GM23248 (cell line): ENCODE measurements at regions not wholly inside any gene's neighbourhood (a gene's known extent, or its start where the extent isn't known, plus 50 kb on each side); places are given as distances from the start of the nearest gene placed in this dataset.
A peak's percentile ranks its signal among the peaks of the same experiment; 100 is the strongest.

Experiments
- DNase-seq: peaks from one replicate; pipeline ENCODE4 v3.0.0-alpha.2; 2015
- H2AFZ ChIP-seq: fragments of 200-600 bp; sonication (generic); 2 replicates; pipeline ENCODE4 v1.6.1; 2016; ENCODE audit warnings: antibody characterized with exemption
- H3F3A ChIP-seq: fragments of 200-600 bp; sonication (generic); 2 replicates; pipeline ENCODE4 v1.6.1; 2016; ENCODE audit warnings: mild to moderate bottlenecking, antibody characterized with exemption, mixed run types; ENCODE audit not compliant: insufficient read depth
- H3K27ac ChIP-seq: fragments of 200-600 bp; sonication (generic); 2 replicates; pipeline ENCODE4 v1.5.1; 2016; ENCODE audit warnings: mild to moderate bottlenecking
- H3K27me3 ChIP-seq: fragments of 200-600 bp; sonication (generic); replicated peaks from 2 replicates; pipeline ENCODE4 v1.6.1; 2016; ENCODE audit warnings: mild to moderate bottlenecking; ENCODE audit not compliant: insufficient read depth
- H3K36me3 ChIP-seq: fragments of 200-600 bp; sonication (generic); 2 replicates; pipeline ENCODE4 v1.6.1; 2016; ENCODE audit warnings: low read depth, mild to moderate bottlenecking
- H3K4me1 ChIP-seq: fragments of 200-600 bp; sonication (generic); 2 replicates; pipeline ENCODE4 v1.6.1; 2016; ENCODE audit warnings: mild to moderate bottlenecking; ENCODE audit not compliant: insufficient read depth
- H3K4me2 ChIP-seq: fragments of 200-600 bp; sonication (generic); one replicate; pipeline ENCODE4 v1.6.1; 2016; ENCODE audit warnings: mild to moderate bottlenecking; ENCODE audit not compliant: unreplicated experiment
- H3K4me3 ChIP-seq: fragments of 200-600 bp; sonication (generic); 2 replicates; pipeline ENCODE4 v1.5.1; 2016; ENCODE audit warnings: mild to moderate bottlenecking
- H3K79me2 ChIP-seq: fragments of 200-600 bp; sonication (generic); 2 replicates; pipeline ENCODE4 v1.6.1; 2016; ENCODE audit warnings: mild to moderate bottlenecking; ENCODE audit not compliant: insufficient read depth
- H3K9ac ChIP-seq: fragments of 200-600 bp; sonication (generic); 2 replicates; pipeline ENCODE4 v1.6.1; 2016; ENCODE audit warnings: mild to moderate bottlenecking
- H3K9me2 ChIP-seq: fragments of 200-600 bp; sonication (generic); 2 replicates; pipeline ENCODE4 v1.6.1; 2016; ENCODE audit warnings: mixed run types, mild to moderate bottlenecking, moderate library complexity; ENCODE audit not compliant: insufficient read depth
- H3K9me3 ChIP-seq: fragments of 200-600 bp; sonication (generic); one replicate; pipeline ENCODE4 v1.6.1; 2017; ENCODE audit warnings: low read depth
- H4K20me1 ChIP-seq: fragments of 200-600 bp; sonication (generic); 2 replicates; pipeline ENCODE4 v1.6.0; 2016; ENCODE audit not compliant: insufficient read depth
- EZH2 ChIP-seq: fragments of 200-600 bp; sonication (generic); IDR thresholded peaks from 2 replicates; pipeline ENCODE4 v1.6.1; 2018; ENCODE audit warnings: antibody characterized with exemption, mild to moderate bottlenecking; ENCODE audit not compliant: insufficient read depth, poor library complexity, severe bottlenecking
- EZH2phosphoT487 ChIP-seq: fragments of 200-600 bp; sonication (generic); IDR thresholded peaks from 2 replicates; pipeline ENCODE4 v1.6.1; 2018; ENCODE audit warnings: antibody characterized with exemption, moderate library complexity, mild to moderate bottlenecking, low read depth; ENCODE audit not compliant: insufficient read depth
- WGBS, 2 experiments: methylation state at CpG; one replicate each; pipeline ENCODE4 v1.1.6; 2015 to 2017; ENCODE audit warnings: low lambda C conversion rate in 2 of 2, low coverage in 1 of 2; ENCODE audit errors: missing lambda C conversion rate in 2 of 2; 5-methylcytosine and 5-hydroxymethylcytosine counted together
- in situ Hi-C: fragments of 300-500 bp; cut with MboI; formaldehyde crosslinking; loops from 2 replicates; pipeline ENCODE4 v1.15.0; 2020

- in situ Hi-C loops: no loop called here
- 44 to 52% methylated on average over 1 of the region's 1 CpG for WGBS, 2 experiments
These were observed 230.6 kb upstream of the CNTN3 start for GRCh38 chr3:74845081-74845480.

GRCh38 chr3:74844428-74844827 lies 230.0 kb upstream of the CNTN3 start:
- no peak overlapping the region for H3K27ac ChIP-seq
- in situ Hi-C loops: no loop called here
- no peaks in the 10 kb centered on the region for H3K9me2 ChIP-seq
- 0 out of 2 replicates have a peak, but pooled peaks cover 11% of the 10 kb centered on the region for H3F3A ChIP-seq
- peak overlapping the region; percentile 1; the same call in 1 of the 2 replicates for H3K4me3 ChIP-seq
- H3K9ac ChIP-seq: no peak overlapping the region
- H3K36me3 ChIP-seq: no peaks in the 10 kb centered on the region
- H4K20me1 ChIP-seq: no peaks in the 10 kb centered on the region
- no peaks in the 10 kb centered on the region for H3K9me3 ChIP-seq
- H3K4me2 ChIP-seq: peak overlapping the region; percentile 23
- H3K27me3 ChIP-seq: no peaks in the 10 kb centered on the region
- H2AFZ ChIP-seq: no peak overlapping the region
- peak; percentile 31 for DNase-seq
- peaks cover 18% of the 10 kb centered on the region for H3K4me1 ChIP-seq
- H3K79me2 ChIP-seq: no peaks in the 10 kb centered on the region
- TF ChIP-seq EZH2phosphoT487: no peak
- TF ChIP-seq EZH2: no peak
- 19 to 29% methylated on average over 1 of the region's 1 CpG for WGBS, 2 experiments

More at GRCh38 chr3:74845081-74845480, 230.6 kb upstream of the CNTN3 start:
- no peaks in the 10 kb centered on the region for H3K9me3 ChIP-seq
- H3K36me3 ChIP-seq: no peaks in the 10 kb centered on the region
- no peaks in the 10 kb centered on the region for H3K27me3 ChIP-seq
- H3K9me2 ChIP-seq: no peaks in the 10 kb centered on the region
- H3K79me2 ChIP-seq: no peaks in the 10 kb centered on the region
- peak overlapping the region; percentile 1; the same call in 1 of the 2 replicates for H3K4me3 ChIP-seq
- no peak overlapping the region for H3K9ac ChIP-seq
- no peaks in the 10 kb centered on the region for H4K20me1 ChIP-seq
- no peak overlapping the region for H2AFZ ChIP-seq
- H3K4me1 ChIP-seq: peaks cover 18% of the 10 kb centered on the region
- TF ChIP-seq EZH2 (no peak), EZH2phosphoT487 (no peak)
- peak; percentile 54 for DNase-seq
- H3F3A ChIP-seq: 0 out of 2 replicates have a peak, but pooled peaks cover 11% of the 10 kb centered on the region
- peak overlapping the region; percentile 23 for H3K4me2 ChIP-seq
- no peak overlapping the region for H3K27ac ChIP-seq

- no peaks in the 10 kb centered on the region for H3K36me3 ChIP-seq
- no peak overlapping the region for H3K4me3 ChIP-seq
- WGBS, 2 experiments: 43 to 48% methylated on average over 2 of the region's 2 CpGs
- no peak overlapping the region for H3K4me2 ChIP-seq
- H3K9me2 ChIP-seq: no peaks in the 10 kb centered on the region
- H2AFZ ChIP-seq: no peak overlapping the region
- in situ Hi-C loops: no loop called here
- 0 out of 2 replicates have a peak, but pooled peaks cover 11% of the 10 kb centered on the region for H3F3A ChIP-seq
- H4K20me1 ChIP-seq: no peaks in the 10 kb centered on the region
- peaks cover 18% of the 10 kb centered on the region for H3K4me1 ChIP-seq
- no peaks in the 10 kb centered on the region for H3K27me3 ChIP-seq
- H3K9ac ChIP-seq: no peak overlapping the region
- H3K79me2 ChIP-seq: no peaks in the 10 kb centered on the region
- no peaks in the 10 kb centered on the region for H3K9me3 ChIP-seq
- TF ChIP-seq EZH2phosphoT487 (no peak), EZH2 (no peak)
- no peak overlapping the region for H3K27ac ChIP-seq
- DNase-seq: no peak
These were observed 228.2 kb upstream of the CNTN3 start for GRCh38 chr3:74842649-74843048.

- no peaks in the 10 kb centered on the region for H3K27me3 ChIP-seq
- no peak overlapping the region for H3K4me3 ChIP-seq
- DNase-seq: no peak
- no peak overlapping the region for H3K9ac ChIP-seq
- H3K9me2 ChIP-seq: no peaks in the 10 kb centered on the region
- H3K4me2 ChIP-seq: no peak overlapping the region
- in situ Hi-C loops: no loop called here
- no peak overlapping the region for H3K27ac ChIP-seq
- H3F3A ChIP-seq: 0 out of 2 replicates have a peak, but pooled peaks cover 11% of the 10 kb centered on the region
- no peak overlapping the region for H2AFZ ChIP-seq
- 5 to 12% methylated on average over 1 of the region's 1 CpG for WGBS, 2 experiments
- no peaks in the 10 kb centered on the region for H3K9me3 ChIP-seq
- no peaks in the 10 kb centered on the region for H4K20me1 ChIP-seq
- peaks cover 18% of the 10 kb centered on the region for H3K4me1 ChIP-seq
- TF ChIP-seq EZH2 (no peak), EZH2phosphoT487 (no peak)
- no peaks in the 10 kb centered on the region for H3K79me2 ChIP-seq
- H3K36me3 ChIP-seq: no peaks in the 10 kb centered on the region
These were observed 227.7 kb upstream of the CNTN3 start for GRCh38 chr3:74842141-74842540.

- H3K36me3 ChIP-seq: no peaks in the 10 kb centered on the region
- TF ChIP-seq EZH2phosphoT487 (no peak), EZH2 (no peak)
- H2AFZ ChIP-seq: peak overlapping the region; percentile 56
- H3K4me1 ChIP-seq: peaks cover 8% of the 10 kb centered on the region
- 0 out of 2 replicates have a peak, but pooled peaks cover under 1% of the 10 kb centered on the region for H3F3A ChIP-seq
- H3K27me3 ChIP-seq: no peaks in the 10 kb centered on the region
- no peak overlapping the region for H3K27ac ChIP-seq
- H3K9ac ChIP-seq: no peak overlapping the region
- no peak for DNase-seq
- H3K79me2 ChIP-seq: no peaks in the 10 kb centered on the region
- WGBS, 2 experiments: 22 to 29% methylated on average over 2 of the region's 2 CpGs
- H3K9me3 ChIP-seq: no peaks in the 10 kb centered on the region
- H3K4me2 ChIP-seq: no peak overlapping the region
- in situ Hi-C loops: no loop called here
- H4K20me1 ChIP-seq: no peaks in the 10 kb centered on the region
- H3K4me3 ChIP-seq: no peak overlapping the region
- no peaks in the 10 kb centered on the region for H3K9me2 ChIP-seq
These were observed 225.1 kb upstream of the CNTN3 start for GRCh38 chr3:74839566-74839965.
